ENCODE measurements at regions not wholly inside any gene's neighbourhood (a gene's known extent, or its start where the extent isn't known, plus 50 kb on each side); places are given as distances from the start of the nearest gene placed in this dataset.
"Not testable (repeated sequence)": the region's sequence is repeated elsewhere in the genome, so short reads cannot be mapped to it uniquely, and the experiment has no call there.

DNA sequence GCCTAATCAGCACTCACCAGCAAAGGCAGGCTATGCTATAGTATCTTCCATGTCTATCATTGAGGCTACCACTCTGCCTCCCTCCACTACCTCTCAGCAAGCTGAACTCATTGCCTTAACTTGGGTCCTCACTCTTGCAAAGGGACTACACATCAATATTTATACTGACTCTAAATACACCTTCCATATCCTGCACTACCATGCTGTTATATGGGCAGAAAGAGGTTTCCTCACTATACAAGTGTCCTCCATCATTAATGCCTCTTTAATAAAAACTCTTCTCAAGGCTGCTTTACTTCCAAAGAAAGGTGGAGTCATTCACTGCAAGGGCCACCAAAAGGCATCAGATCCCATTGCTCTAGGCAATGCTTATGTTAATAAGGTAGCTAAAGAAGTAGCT, 669.3 kb upstream of the USP15 start:
- H3K4me1 Mint-ChIP-seq (ENCODE audit: low read depth); H3K36me3 Mint-ChIP-seq; H3K27ac Mint-ChIP-seq; H3K27me3 Mint-ChIP-seq; H3K4me3 Mint-ChIP-seq: not testable (repeated sequence)
- H3K9me3 Mint-ChIP-seq (ENCODE audit: low read depth) = peaks cover 22% of the 10 kb centered on the region

DNA sequence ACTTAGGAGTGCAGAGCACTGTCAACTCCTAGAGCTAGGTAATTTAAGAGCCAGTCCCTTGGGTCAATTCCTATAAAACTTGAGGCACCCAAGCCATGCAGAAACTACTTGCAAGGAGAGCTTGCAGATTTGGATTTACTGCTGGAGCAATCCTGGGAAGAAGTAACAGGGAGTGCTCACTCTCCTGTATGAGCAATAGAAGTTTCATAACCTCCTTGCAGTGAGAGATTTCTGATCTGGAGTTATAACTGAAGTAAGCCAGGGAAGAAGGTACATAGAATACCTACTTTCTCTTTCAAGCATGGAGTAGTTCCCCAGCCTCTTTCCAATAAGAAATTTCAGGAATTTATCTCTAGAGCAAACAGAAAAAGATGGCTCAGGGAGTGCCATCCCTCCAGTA, 650.1 kb upstream of the USP15 start:
- Mint-ChIP-seq H3K36me3 (no peaks in the 10 kb centered on the region), H3K9me3 (ENCODE audit: low read depth) (peaks cover 2% of the 10 kb centered on the region), H3K27ac (no peak overlapping the region), H3K27me3 (no peaks in the 10 kb centered on the region), H3K4me3 (no peak overlapping the region), H3K4me1 (ENCODE audit: low read depth) (no peaks in the 10 kb centered on the region)

DNA sequence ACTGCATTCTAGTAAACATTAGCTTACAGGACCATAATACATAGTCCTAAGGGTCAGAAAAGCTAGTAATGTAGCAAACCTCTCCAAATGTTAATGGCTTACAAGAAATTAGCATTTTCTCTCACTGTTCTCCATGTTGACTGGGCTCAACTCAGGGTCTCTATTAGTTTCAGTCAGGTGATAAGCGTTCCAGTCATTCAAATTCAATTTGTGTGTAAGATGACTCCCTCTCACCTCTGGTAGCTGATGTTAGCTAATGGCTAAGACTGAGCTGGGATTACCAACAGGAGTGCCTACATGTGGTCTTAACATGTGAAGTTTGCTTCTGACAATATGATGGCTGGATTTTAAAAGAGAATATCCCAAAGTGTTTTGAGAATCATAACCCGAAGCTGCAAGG, 630.5 kb upstream of the USP15 start:
- no peaks in the 10 kb centered on the region for H3K27me3 Mint-ChIP-seq
- H3K27ac Mint-ChIP-seq = no peak overlapping the region
- no peaks in the 10 kb centered on the region for H3K36me3 Mint-ChIP-seq
- peaks cover 9% of the 10 kb centered on the region for H3K9me3 Mint-ChIP-seq (ENCODE audit: low read depth)
- H3K4me3 Mint-ChIP-seq = no peak overlapping the region
- no peaks in the 10 kb centered on the region for H3K4me1 Mint-ChIP-seq (ENCODE audit: low read depth)

DNA sequence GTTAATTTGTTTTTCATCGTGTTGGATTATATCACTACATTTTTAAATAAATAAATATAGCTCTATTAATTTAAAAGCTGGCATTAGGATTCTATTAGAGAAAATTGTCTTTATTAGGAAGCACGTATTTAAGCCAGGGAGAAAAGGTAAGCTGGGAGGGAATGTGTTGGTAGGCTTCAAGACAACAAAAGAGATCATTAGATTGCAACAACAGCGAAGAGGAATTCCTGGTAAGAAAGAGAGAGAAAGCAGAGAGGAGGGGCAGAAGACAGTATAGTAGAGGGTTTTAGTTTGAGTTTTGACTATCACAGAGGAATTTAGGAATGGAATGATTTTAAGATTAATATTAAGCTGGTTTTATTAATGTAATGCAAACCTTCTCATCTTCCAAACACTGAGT, 613.6 kb upstream of the USP15 start:
- no peak overlapping the region for H3K27ac Mint-ChIP-seq
- H3K36me3 Mint-ChIP-seq = no peaks in the 10 kb centered on the region
- H3K9me3 Mint-ChIP-seq (ENCODE audit: low read depth) = no peaks in the 10 kb centered on the region
- H3K27me3 Mint-ChIP-seq = no peaks in the 10 kb centered on the region
- no peak overlapping the region for H3K4me3 Mint-ChIP-seq
- no peaks in the 10 kb centered on the region for H3K4me1 Mint-ChIP-seq (ENCODE audit: low read depth)

DNA sequence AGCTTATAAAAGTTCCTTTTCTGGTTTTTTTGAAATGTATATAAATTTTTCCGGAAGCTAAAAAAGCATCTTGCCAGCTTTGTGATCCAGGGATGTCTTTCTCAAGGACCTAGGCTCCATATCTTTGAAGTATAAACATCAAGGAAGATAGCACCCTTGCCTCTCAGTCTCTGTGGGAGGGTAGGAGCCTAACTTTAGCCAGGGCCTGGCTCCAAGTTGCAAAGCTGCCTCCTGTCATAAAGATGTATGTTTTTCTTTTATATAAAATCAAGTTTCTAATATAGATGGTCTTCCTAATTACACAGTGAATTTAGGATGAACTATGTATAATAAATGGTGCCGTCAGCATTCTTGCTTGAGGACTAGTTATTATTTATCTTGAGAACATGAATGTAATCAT, 612.6 kb upstream of the USP15 start:
- Mint-ChIP-seq H3K4me1 (ENCODE audit: low read depth) (no peaks in the 10 kb centered on the region), H3K9me3 (ENCODE audit: low read depth) (no peaks in the 10 kb centered on the region), H3K4me3 (no peak overlapping the region), H3K27ac (no peak overlapping the region), H3K27me3 (no peaks in the 10 kb centered on the region), H3K36me3 (no peaks in the 10 kb centered on the region)

DNA sequence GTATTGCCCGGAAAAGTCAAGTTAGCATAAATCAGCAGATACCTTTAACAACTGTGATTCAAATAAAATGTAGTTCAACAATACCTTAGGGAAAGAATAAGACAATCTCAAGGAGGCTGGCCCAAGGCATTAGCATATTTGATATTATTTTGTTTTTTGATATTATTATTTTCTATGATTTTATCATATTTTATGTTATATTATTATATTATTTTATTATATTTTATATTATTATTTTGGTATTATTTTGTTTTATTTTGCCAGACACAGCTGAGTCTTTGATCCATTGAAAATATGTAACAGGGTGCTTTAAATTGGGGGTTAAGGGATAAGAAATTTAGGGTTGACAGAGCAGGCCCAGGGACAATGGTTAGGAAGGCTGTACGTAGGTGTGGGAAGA, 607.9 kb upstream of the USP15 start:
- H3K36me3 Mint-ChIP-seq = no peaks in the 10 kb centered on the region
- no peaks in the 10 kb centered on the region for H3K27me3 Mint-ChIP-seq
- H3K4me1 Mint-ChIP-seq (ENCODE audit: low read depth) = no peaks in the 10 kb centered on the region
- H3K27ac Mint-ChIP-seq = no peak overlapping the region
- no peaks in the 10 kb centered on the region for H3K9me3 Mint-ChIP-seq (ENCODE audit: low read depth)
- H3K4me3 Mint-ChIP-seq = no peak overlapping the region

DNA sequence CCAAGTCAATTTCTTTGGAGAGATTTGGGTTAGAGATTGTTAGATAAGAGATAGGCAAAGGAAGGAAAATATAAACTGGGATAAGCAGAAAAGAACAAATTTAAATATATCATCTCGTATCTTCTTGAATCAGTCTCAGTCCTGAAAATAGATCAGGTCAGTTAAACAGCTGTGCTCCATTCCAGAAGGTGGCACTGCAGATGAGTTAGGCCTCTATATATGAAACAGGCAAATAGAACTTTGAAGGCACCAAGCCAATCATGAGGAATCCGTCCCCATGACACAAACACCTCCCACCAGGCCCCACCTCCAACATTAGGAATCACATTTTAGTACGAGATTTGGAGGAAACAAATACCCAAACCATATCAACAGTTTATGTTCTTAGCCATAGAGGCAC, 605.5 kb upstream of the USP15 start:
- Mint-ChIP-seq H3K27ac (no peak overlapping the region), H3K4me1 (ENCODE audit: low read depth) (no peaks in the 10 kb centered on the region), H3K36me3 (no peaks in the 10 kb centered on the region), H3K9me3 (ENCODE audit: low read depth) (no peaks in the 10 kb centered on the region), H3K27me3 (no peaks in the 10 kb centered on the region), H3K4me3 (no peak overlapping the region)

DNA sequence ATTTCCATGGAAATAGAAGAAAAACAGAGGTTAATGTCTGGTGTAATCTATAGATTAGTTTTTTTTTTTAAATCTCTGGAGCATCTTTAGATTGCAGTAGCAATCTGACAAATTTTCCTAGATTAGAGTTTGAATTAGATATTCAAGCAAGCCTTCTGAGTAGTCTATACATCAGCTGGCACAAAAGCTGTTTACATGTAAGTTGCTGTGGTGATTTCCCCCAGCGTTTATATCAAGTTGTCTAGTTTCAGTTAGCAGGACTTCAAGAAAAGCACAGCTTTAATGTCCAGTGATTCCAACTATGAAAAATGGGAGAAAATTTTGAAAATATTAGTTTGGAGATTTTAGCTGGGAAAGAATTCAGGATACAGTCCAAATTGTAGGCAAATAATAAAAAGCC, 605.0 kb upstream of the USP15 start:
- Mint-ChIP-seq H3K4me3 (no peak overlapping the region), H3K9me3 (ENCODE audit: low read depth) (no peaks in the 10 kb centered on the region), H3K4me1 (ENCODE audit: low read depth) (no peaks in the 10 kb centered on the region), H3K27me3 (no peaks in the 10 kb centered on the region), H3K36me3 (no peaks in the 10 kb centered on the region), H3K27ac (no peak overlapping the region)

DNA sequence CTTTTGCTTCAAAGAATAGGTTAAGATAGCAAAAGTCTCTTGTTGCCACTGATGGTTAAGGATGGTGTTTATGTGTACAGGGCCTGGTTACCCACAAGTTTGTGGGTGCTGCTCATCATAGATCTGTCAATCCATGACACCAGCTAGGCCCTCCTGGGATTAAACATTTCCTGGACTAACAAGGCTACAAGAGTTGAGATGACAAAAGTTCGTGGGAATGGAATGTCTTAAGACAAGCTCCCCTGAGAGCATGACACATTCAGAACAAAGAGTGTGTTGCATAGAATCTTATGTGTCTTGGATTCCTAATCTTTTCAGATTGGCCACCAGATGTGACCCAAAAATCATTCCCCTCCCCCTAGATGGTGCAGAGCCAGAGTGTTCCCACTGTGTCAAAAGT, 592.5 kb upstream of the USP15 start:
- no peak overlapping the region for H3K27ac Mint-ChIP-seq
- no peak overlapping the region for H3K4me3 Mint-ChIP-seq
- peaks cover 3% of the 10 kb centered on the region for H3K9me3 Mint-ChIP-seq (ENCODE audit: low read depth)
- no peaks in the 10 kb centered on the region for H3K27me3 Mint-ChIP-seq
- H3K36me3 Mint-ChIP-seq = peaks cover 2% of the 10 kb centered on the region
- H3K4me1 Mint-ChIP-seq (ENCODE audit: low read depth) = no peaks in the 10 kb centered on the region

DNA sequence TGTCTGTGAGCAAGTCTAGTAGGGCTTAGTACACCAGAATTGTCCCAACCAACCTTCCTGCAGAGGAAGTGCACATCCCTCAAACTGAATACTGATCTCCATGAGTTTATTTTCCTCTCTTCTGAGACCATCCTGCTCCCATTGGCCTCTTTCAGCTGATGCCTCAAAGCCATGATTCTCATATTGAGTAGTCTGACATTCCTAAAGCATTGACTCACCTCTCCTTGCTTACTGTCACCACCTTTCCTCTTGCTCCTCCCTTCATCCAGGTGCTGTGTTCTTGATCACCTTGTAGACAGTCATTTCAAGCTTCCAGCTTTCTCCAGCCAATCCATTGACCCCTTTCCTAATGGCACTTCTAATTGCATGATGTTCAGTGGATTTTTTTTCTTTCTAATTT, 583.7 kb upstream of the USP15 start:
- Mint-ChIP-seq H3K4me3 (no peak overlapping the region), H3K36me3 (peaks cover 2% of the 10 kb centered on the region), H3K27ac (no peak overlapping the region), H3K9me3 (ENCODE audit: low read depth) (peaks cover 5% of the 10 kb centered on the region), H3K4me1 (ENCODE audit: low read depth) (no peaks in the 10 kb centered on the region), H3K27me3 (peaks cover 1% of the 10 kb centered on the region)

DNA sequence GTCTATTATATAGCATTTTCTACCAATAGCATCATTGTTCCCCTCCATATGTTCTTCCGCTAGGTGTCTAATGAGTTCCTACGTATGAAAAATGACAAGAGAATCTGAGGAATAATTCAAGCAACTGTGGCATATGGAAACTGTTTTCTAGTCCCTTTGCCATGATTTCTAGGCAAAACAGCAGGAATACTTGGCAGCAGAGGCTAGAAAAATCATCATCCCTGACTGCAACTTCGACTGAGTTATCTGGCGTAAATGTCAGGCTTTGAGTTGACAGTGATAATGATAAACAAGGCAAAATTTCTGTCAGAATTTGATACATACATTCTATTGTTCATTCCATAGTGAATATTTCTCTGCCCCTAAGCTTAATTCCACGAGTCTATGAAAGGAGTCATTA, 572.8 kb upstream of the USP15 start:
- Mint-ChIP-seq H3K4me3 (no peak overlapping the region), H3K9me3 (ENCODE audit: low read depth) (no peaks in the 10 kb centered on the region), H3K36me3 (no peaks in the 10 kb centered on the region), H3K27ac (no peak overlapping the region), H3K4me1 (ENCODE audit: low read depth) (no peaks in the 10 kb centered on the region), H3K27me3 (no peaks in the 10 kb centered on the region)

DNA sequence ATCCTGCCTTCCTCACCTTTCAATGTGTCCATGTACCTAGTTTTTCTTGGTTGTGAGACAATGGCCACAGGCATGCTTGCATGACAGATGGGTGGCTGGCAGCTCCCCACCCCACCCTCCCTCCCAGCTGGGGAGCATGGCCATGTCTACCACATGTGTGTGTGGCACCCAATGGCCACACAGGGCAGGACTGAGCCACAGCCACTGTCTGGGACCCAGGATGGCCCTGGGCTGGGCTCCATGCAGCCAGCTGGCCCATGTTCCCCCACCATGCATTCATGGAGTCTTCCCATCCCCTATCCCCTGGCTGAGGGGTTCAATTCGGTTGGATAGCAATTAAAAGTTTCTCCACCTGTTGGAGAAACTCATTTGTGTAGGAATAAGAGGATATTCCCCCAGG, 566.0 kb upstream of the USP15 start:
- H3K27me3 Mint-ChIP-seq = no peaks in the 10 kb centered on the region
- no peak overlapping the region for H3K27ac Mint-ChIP-seq
- H3K9me3 Mint-ChIP-seq (ENCODE audit: low read depth) = peaks cover 7% of the 10 kb centered on the region
- no peaks in the 10 kb centered on the region for H3K4me1 Mint-ChIP-seq (ENCODE audit: low read depth)
- no peaks in the 10 kb centered on the region for H3K36me3 Mint-ChIP-seq
- no peak overlapping the region for H3K4me3 Mint-ChIP-seq

DNA sequence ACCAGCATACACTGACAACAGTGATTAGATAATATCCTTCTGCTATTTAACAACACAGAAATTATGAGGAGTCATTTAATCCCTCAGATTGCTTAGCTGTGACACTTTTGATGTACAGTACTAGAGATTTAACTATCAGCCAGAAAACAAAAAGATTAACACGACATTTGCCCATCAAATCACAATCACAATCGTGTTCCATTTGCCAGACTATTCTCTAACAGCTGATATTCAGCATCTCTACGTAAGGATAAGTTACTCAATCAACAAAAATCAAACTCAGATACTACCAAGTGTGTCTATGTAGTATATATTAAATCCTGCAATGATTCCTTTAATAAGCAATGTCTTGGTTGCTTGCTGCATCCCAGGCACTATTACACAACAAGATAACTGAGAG, 558.7 kb upstream of the USP15 start:
- Mint-ChIP-seq H3K27me3 (no peaks in the 10 kb centered on the region), H3K9me3 (ENCODE audit: low read depth) (peaks cover 3% of the 10 kb centered on the region), H3K36me3 (no peaks in the 10 kb centered on the region), H3K4me1 (ENCODE audit: low read depth) (no peaks in the 10 kb centered on the region), H3K27ac (no peak overlapping the region), H3K4me3 (no peak overlapping the region)

DNA sequence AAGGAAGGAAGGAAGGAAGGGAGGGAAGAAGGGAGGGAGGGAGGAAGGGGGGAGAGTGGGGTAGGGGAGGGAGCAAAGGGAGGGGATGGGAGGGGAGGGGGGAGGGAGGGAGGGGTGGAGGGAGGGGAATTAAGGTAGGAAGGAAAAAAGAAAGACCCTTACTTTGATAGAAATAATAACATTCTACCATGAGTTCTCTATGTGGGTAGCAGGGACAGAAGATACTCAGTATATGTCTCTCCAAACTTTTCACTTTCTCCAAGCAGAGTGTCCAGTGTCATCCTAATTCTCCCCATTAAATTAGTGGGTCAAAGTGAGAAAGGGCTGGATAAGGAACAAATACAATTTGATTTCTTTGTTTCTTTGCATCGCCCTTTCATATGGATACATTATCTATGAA, 553.4 kb upstream of the USP15 start:
- H3K4me3 Mint-ChIP-seq = no peak overlapping the region
- H3K27ac Mint-ChIP-seq = no peak overlapping the region
- H3K9me3 Mint-ChIP-seq (ENCODE audit: low read depth) = no peaks in the 10 kb centered on the region
- H3K4me1 Mint-ChIP-seq (ENCODE audit: low read depth) = no peaks in the 10 kb centered on the region
- no peaks in the 10 kb centered on the region for H3K36me3 Mint-ChIP-seq
- H3K27me3 Mint-ChIP-seq = no peaks in the 10 kb centered on the region

DNA sequence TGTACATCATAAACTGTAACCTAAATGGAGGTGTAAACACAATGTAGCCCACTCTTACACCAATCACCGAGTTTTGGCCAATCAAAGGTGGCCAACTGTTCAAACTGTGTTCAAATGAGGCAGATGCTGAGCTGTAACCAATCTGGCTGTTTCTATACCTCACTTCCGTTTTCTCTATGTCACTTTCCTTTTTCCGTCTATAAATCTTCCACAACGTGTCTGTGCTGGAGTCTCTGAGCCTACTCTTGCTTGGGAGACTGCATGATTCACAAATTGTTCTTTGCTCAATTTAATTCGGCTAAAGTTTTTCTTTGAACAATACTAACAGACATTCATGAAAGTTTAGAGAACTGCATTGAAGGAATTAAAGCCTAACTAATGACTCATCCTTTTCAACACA, 547.1 kb upstream of the USP15 start:
- no peak overlapping the region for H3K4me3 Mint-ChIP-seq
- no peaks in the 10 kb centered on the region for H3K36me3 Mint-ChIP-seq
- no peaks in the 10 kb centered on the region for H3K27me3 Mint-ChIP-seq
- H3K9me3 Mint-ChIP-seq (ENCODE audit: low read depth) = no peaks in the 10 kb centered on the region
- H3K27ac Mint-ChIP-seq = no peak overlapping the region
- H3K4me1 Mint-ChIP-seq (ENCODE audit: low read depth) = no peaks in the 10 kb centered on the region

DNA sequence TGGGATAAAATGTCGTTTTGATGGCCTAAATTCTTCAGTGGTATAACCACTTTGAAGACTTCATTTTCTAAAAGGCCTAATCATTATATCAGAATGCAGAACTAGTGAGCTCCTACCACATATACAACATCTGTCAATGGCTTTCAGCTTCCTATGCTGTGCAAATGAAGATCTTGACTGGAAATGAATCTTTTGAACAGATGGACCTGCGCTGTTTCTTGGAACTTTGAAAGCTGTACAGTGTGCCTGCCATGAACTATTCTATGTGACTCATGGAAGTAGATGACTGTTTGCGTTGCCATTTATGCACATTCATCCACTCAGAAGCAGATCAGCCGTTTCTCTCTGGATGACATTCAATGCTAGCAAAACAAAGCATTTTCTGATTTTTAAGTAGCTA, 542.2 kb upstream of the USP15 start:
- Mint-ChIP-seq H3K4me3 (no peak overlapping the region), H3K4me1 (ENCODE audit: low read depth) (no peaks in the 10 kb centered on the region), H3K27me3 (no peaks in the 10 kb centered on the region), H3K36me3 (no peaks in the 10 kb centered on the region), H3K27ac (no peak overlapping the region), H3K9me3 (ENCODE audit: low read depth) (no peaks in the 10 kb centered on the region)

DNA sequence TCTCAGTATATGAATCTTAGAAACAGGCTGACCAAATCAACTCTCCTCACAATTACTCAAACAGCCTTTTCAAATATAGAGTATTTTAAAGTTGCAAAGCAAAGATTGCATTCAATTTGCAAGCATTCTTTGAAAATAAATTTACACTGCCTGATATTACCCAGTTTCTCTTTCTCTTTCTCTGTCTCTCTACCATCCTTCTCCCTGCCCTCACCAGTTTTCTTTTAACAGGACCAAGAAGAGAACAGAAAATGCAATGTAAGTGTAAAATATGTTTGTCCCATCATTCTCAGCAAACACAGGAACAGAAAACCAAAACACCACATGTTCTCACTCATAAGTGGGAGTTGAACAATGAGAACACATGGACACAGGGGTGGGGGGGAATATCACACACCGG, 520.3 kb upstream of the USP15 start:
- Mint-ChIP-seq H3K27me3 (no peaks in the 10 kb centered on the region), H3K9me3 (ENCODE audit: low read depth) (no peaks in the 10 kb centered on the region), H3K27ac (no peak overlapping the region), H3K36me3 (no peaks in the 10 kb centered on the region), H3K4me1 (ENCODE audit: low read depth) (no peaks in the 10 kb centered on the region), H3K4me3 (no peak overlapping the region)

Measured in activated naive CD8-positive, alpha-beta T cell (primary cell).